Endothelial cell (in vitro differentiated cells): ENCODE measurements at regions not wholly inside any gene's neighbourhood (a gene's known extent, or its start where the extent isn't known, plus 50 kb on each side); places are given as distances from the start of the nearest gene placed in this dataset.

Experiments
- DNase-seq: peaks from one replicate; pipeline ENCODE4 v3.0.0; 2021; ENCODE audit warnings: low spot score
- H3K27ac Mint-ChIP-seq: one replicate; pipeline ENCODE4 v1.8.0; 2021; ENCODE audit warnings: mixed read lengths, inconsistent platforms; ENCODE audit not compliant: unreplicated experiment
- H3K27me3 Mint-ChIP-seq: one replicate; pipeline ENCODE4 v1.8.0; 2021; ENCODE audit warnings: mild to moderate bottlenecking, moderate library complexity, mixed read lengths, inconsistent platforms; ENCODE audit not compliant: unreplicated experiment
- H3K36me3 Mint-ChIP-seq: one replicate; pipeline ENCODE4 v1.8.0; 2021; ENCODE audit warnings: mild to moderate bottlenecking, low read depth, mixed read lengths, inconsistent platforms; ENCODE audit not compliant: unreplicated experiment
- H3K4me1 Mint-ChIP-seq: one replicate; pipeline ENCODE4 v1.8.0; 2021; ENCODE audit warnings: mild to moderate bottlenecking, mixed read lengths, inconsistent platforms; ENCODE audit not compliant: unreplicated experiment
- H3K4me3 Mint-ChIP-seq: one replicate; pipeline ENCODE4 v1.8.0; 2021; ENCODE audit warnings: mild to moderate bottlenecking, mixed read lengths, inconsistent platforms; ENCODE audit not compliant: unreplicated experiment
- H3K9me3 Mint-ChIP-seq: one replicate; pipeline ENCODE4 v1.8.0; 2021; ENCODE audit warnings: mixed read lengths, inconsistent platforms; ENCODE audit not compliant: unreplicated experiment
- CTCF ChIP-seq: fragments of 200-600 bp; sonication (generic); IDR thresholded peaks from one replicate; pipeline ENCODE4 v1.5.0; 2021; ENCODE audit warnings: antibody characterized with exemption; ENCODE audit not compliant: unreplicated experiment

- H3K4me1 Mint-ChIP-seq, result no peaks in the 10 kb centered on the region
- H3K4me3 Mint-ChIP-seq, result no peak overlapping the region
- no peak overlapping the region for H3K27ac Mint-ChIP-seq
- no peaks in the 10 kb centered on the region for H3K36me3 Mint-ChIP-seq
- no peak for DNase-seq
- no peak for TF ChIP-seq CTCF
- H3K9me3 Mint-ChIP-seq, result no peaks in the 10 kb centered on the region
- H3K27me3 Mint-ChIP-seq, result peaks cover 3% of the 10 kb centered on the region
Measured at GRCh38 chr4:177041356-177041755, 248.6 kb upstream of the VEGFC start.

GRCh38 chr4:177047070-177047850 is 254.5 kb upstream of the VEGFC start:
- peak; percentile 81 for DNase-seq
- H3K4me1 Mint-ChIP-seq, result no peaks in the 10 kb centered on the region
- no peaks in the 10 kb centered on the region for H3K9me3 Mint-ChIP-seq
- peak; percentile 83 for TF ChIP-seq CTCF
- H3K27me3 Mint-ChIP-seq, result peaks cover 3% of the 10 kb centered on the region
- H3K27ac Mint-ChIP-seq, result no peak overlapping the region
- no peak overlapping the region for H3K4me3 Mint-ChIP-seq
- H3K36me3 Mint-ChIP-seq, result no peaks in the 10 kb centered on the region

DNA sequence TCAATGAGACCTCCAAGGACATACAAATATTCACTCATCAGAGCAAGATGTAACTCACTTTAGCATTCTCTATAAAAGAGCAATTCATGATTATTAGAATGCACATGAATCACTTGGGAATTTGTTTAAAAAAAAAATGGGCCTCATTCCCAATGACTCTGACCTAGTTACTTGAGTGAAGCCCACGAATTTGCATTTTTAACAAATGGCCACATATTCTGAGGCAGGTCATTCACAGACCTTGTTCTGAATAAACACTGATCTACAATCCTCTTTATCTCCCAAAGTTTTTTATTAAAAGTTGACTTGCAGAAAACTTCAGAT is 255.1 kb upstream of the VEGFC start:
- H3K27ac Mint-ChIP-seq, result no peak overlapping the region
- no peaks in the 10 kb centered on the region for H3K36me3 Mint-ChIP-seq
- DNase-seq, result no peak
- peaks cover 3% of the 10 kb centered on the region for H3K27me3 Mint-ChIP-seq
- no peak overlapping the region for H3K4me3 Mint-ChIP-seq
- TF ChIP-seq CTCF, result no peak
- no peaks in the 10 kb centered on the region for H3K9me3 Mint-ChIP-seq
- no peaks in the 10 kb centered on the region for H3K4me1 Mint-ChIP-seq

GRCh38 chr4:177051473-177052060 is 258.1 kb upstream of the NEIL3 start:
- H3K9me3 Mint-ChIP-seq, result no peaks in the 10 kb centered on the region
- no peaks in the 10 kb centered on the region for H3K27me3 Mint-ChIP-seq
- TF ChIP-seq CTCF, result peak; percentile 82
- no peak overlapping the region for H3K27ac Mint-ChIP-seq
- H3K36me3 Mint-ChIP-seq, result no peaks in the 10 kb centered on the region
- H3K4me1 Mint-ChIP-seq, result no peaks in the 10 kb centered on the region
- no peak overlapping the region for H3K4me3 Mint-ChIP-seq
- DNase-seq, result peak; percentile 38

GRCh38 chr4:177052211-177052934 is 257.3 kb upstream of the NEIL3 start:
- no peak for TF ChIP-seq CTCF
- no peaks in the 10 kb centered on the region for H3K36me3 Mint-ChIP-seq
- H3K27me3 Mint-ChIP-seq, result no peaks in the 10 kb centered on the region
- H3K27ac Mint-ChIP-seq, result no peak overlapping the region
- H3K4me3 Mint-ChIP-seq, result no peak overlapping the region
- no peaks in the 10 kb centered on the region for H3K9me3 Mint-ChIP-seq
- no peaks in the 10 kb centered on the region for H3K4me1 Mint-ChIP-seq
- DNase-seq, result no peak
